Epithelial cell of proximal tubule (primary cell): ENCODE measurements at regions not wholly inside any gene's neighbourhood (a gene's known extent, or its start where the extent isn't known, plus 50 kb on each side); places are given as distances from the start of the nearest gene placed in this dataset.

Experiments
- DNase-seq: peaks from one replicate; pipeline ENCODE4 v3.0.0-alpha.2; 2011; ENCODE audit warnings: low read depth
- H3K4me3 ChIP-seq: 2 replicates; pipeline ENCODE4 v1.5.1; 2011; ENCODE audit warnings: low read depth, mild to moderate bottlenecking, low read length
- TF ChIP-seq, protein P1 (sequence below): conservative IDR thresholded peaks from 2 replicates; pipeline ENCODE4 v1.5.1; 2012; ENCODE audit warnings: low read depth, mild to moderate bottlenecking, low read length

DNA sequence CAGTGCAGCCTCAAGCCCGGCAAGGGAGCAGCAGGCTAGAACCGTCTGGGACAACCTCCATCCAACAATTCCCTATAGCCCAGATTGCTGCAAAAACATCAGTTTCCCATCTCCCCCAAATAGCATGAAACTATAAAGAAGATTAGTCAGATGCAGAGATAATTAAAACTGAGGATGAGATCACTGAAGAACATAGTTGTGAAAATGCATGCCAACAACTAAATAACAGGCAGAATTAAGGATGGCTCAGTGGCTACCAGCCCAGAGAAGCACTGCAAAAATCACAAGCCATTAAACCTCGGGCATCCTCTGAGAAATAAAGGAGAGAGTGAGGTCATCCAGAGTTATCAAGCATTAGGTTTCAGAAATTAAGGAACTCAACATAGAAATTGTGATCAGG, 427.1 kb downstream of the TNS3 start:
- TF ChIP-seq, protein P1, sequence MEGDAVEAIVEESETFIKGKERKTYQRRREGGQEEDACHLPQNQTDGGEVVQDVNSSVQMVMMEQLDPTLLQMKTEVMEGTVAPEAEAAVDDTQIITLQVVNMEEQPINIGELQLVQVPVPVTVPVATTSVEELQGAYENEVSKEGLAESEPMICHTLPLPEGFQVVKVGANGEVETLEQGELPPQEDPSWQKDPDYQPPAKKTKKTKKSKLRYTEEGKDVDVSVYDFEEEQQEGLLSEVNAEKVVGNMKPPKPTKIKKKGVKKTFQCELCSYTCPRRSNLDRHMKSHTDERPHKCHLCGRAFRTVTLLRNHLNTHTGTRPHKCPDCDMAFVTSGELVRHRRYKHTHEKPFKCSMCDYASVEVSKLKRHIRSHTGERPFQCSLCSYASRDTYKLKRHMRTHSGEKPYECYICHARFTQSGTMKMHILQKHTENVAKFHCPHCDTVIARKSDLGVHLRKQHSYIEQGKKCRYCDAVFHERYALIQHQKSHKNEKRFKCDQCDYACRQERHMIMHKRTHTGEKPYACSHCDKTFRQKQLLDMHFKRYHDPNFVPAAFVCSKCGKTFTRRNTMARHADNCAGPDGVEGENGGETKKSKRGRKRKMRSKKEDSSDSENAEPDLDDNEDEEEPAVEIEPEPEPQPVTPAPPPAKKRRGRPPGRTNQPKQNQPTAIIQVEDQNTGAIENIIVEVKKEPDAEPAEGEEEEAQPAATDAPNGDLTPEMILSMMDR: no peak
- no peak overlapping the region for H3K4me3 ChIP-seq
- DNase-seq: no peak

DNA sequence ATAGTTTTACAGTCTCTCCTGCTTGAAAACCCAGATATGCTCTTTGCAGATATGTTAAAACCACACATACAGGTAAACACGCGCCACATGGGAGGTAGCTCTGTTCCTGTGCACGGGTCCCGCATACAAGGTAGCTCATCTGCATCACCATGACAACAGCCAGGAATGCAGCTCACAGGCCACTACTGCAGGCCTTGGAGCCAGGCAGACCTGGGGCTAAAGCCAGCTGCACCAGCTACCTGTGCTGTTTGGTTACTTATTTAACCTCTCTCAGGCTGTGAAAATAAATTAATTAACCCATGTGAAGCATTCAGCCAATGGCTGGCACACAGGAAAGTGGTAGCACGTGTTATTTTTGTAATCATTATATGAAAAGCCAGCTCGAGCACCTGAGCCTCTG, 428.3 kb downstream of the TNS3 start:
- H3K4me3 ChIP-seq: no peak overlapping the region
- TF ChIP-seq, protein P1: no peak
- DNase-seq: no peak

DNA sequence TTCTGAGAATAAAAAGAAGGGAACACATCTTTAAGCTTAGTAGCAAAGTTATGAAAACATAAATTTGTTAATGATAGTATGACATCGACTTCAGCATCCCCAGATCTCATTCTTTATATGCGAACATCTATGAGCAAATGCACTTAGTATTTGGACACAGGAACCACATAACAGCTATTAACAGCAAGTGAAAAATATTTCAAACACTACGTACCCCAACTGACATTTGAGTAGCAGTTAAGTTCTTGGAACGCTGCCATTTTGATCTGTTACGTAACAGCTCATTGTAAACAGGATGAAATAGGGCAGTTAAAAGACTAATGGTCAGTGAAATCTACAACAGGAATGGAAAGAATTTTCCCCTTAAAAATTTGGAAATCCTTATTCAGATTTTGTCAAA, 428.9 kb downstream of the TNS3 start:
- TF ChIP-seq, protein P1: no peak

DNA sequence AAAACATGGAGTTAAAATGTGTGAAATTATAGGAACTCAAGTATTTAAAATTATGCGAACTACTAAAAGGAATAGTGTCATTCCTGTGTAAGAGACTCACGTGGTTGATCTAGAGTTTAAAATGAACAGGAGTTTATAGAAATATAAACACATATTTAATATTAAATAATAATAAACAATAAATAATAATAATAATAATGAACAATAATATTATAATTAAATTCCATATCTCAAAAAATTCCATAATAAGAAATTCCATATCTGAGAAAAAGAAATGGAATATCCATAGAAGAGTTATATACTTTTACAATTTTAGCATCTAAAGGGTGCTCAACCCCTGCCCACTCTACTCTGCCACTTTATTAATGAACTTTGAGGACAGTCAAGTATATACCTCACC, 429.6 kb downstream of the TNS3 start:
- TF ChIP-seq, protein P1: no peak
- H3K4me3 ChIP-seq: no peak overlapping the region
- no peak for DNase-seq

More for the DNA sequence above, 428.9 kb downstream of the TNS3 start:
- no peak overlapping the region for H3K4me3 ChIP-seq
- DNase-seq: peak; percentile 85

DNA sequence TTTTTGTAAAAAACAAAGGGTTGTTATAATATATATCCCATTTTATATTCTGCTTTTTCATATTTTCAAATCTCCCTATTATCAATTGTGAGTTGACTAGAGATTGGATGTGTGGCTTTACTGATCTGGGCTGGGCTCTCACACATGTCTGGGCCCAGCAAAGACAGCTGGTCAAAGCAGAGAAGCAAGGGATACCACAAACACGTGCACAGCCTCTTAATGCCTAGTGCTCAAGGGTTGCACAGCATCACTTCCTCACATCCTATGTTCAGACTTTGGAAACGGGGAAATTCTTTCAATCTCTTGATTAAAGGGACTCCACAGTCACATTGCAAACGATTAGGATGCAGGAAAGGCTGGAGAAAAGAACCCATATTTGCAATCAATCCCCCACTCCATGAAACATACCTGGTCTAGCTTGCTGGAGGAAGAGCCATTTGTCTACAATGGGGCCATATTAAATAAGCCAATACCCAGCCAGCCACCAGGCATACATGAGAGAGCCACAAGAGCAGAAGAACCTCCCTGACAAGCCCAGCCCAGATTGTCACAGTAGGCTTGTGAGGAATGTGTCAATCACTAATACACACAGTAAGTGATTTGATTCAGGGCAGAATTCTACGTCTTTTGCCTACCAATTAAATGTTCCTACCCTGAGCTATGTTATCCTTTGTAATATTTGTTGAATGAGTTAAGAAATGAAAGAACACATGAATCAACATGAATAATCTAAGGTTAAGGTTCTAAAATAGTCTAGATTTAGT, 431.2 kb downstream of the TNS3 start:
- DNase-seq: no peak
- TF ChIP-seq, protein P1: no peak
- no peak overlapping the region for H3K4me3 ChIP-seq

DNA sequence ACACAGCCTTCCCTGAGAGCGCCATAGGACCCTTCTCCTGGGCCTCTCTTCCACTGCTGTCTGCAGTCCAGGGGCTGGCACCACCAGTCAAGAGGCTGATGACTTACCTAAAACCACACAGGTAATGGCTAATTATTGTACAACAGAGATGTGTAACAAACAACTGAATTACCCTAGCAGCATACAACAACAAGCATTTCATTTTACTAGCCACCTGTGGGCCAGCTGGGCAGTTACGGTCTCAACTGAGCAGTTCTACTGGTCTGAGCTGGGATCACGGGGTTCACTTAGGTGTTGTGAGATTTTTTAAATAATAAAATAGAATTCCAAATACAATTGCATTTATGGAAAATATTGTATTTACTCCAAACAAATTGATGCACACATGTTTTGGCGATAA, 431.9 kb downstream of the TNS3 start:
- DNase-seq: no peak
- TF ChIP-seq, protein P1: no peak
- H3K4me3 ChIP-seq: no peak overlapping the region
